ENCODE measurements at regions not wholly inside any gene's neighbourhood (a gene's known extent, or its start where the extent isn't known, plus 50 kb on each side); places are given as distances from the start of the nearest gene placed in this dataset.
"Not testable (repeated sequence)": the region's sequence is repeated elsewhere in the genome, so short reads cannot be mapped to it uniquely, and the experiment has no call there.

GRCh38 chrX:115408771-115409400 lies 119.4 kb downstream of the LUZP4 start:
- no peak for DNase-seq

- DNase-seq: no peak
Measured at GRCh38 chrX:115409551-115409950, 120.0 kb downstream of the LUZP4 start.

- DNase-seq: no peak
Measured at GRCh38 chrX:115410731-115411428, 121.4 kb downstream of the LUZP4 start.

- DNase-seq: no peak
Measured at GRCh38 chrX:115413246-115413878, 123.8 kb downstream of the LUZP4 start.

- DNase-seq: no peak
Measured at GRCh38 chrX:115419069-115419468, 129.6 kb downstream of the LUZP4 start.

- DNase-seq: no peak
Measured at GRCh38 chrX:115423086-115423485, 133.6 kb downstream of the LUZP4 start.

GRCh38 chrX:115425359-115425758 lies 135.6 kb upstream of the PLS3 start:
- DNase-seq: no peak

GRCh38 chrX:115427861-115428410 lies 133.0 kb upstream of the PLS3 start:
- no peak for DNase-seq

GRCh38 chrX:115434834-115435233 lies 126.1 kb upstream of the PLS3 start:
- not testable (repeated sequence) for DNase-seq

GRCh38 chrX:115437841-115438595 lies 123.0 kb upstream of the PLS3 start:
- DNase-seq: no peak

GRCh38 chrX:115448146-115448545 lies 112.8 kb upstream of the PLS3 start:
- no peak for DNase-seq

GRCh38 chrX:115449742-115450141 lies 111.2 kb upstream of the PLS3 start:
- DNase-seq: no peak

GRCh38 chrX:115452251-115452650 lies 108.7 kb upstream of the PLS3 start:
- no peak for DNase-seq

- no peak for DNase-seq
Measured at GRCh38 chrX:115459883-115460880, 100.8 kb upstream of the PLS3 start.

- DNase-seq: no peak
Measured at GRCh38 chrX:115462406-115462805, 98.6 kb upstream of the PLS3 start.

GRCh38 chrX:115467961-115468360 lies 93.0 kb upstream of the PLS3 start:
- no peak for DNase-seq

GRCh38 chrX:115472131-115472530 lies 88.8 kb upstream of the PLS3 start:
- no peak for DNase-seq

- no peak for DNase-seq
Measured at GRCh38 chrX:115486510-115486909, 74.5 kb upstream of the PLS3 start.

- no peak for DNase-seq
Measured at GRCh38 chrX:115487608-115488007, 73.4 kb upstream of the PLS3 start.

GRCh38 chrX:115490814-115491213 lies 70.2 kb upstream of the PLS3 start:
- DNase-seq: no peak

- DNase-seq: no peak
Measured at GRCh38 chrX:115491766-115492165, 69.2 kb upstream of the PLS3 start.

GRCh38 chrX:115493015-115493414 lies 68.0 kb upstream of the PLS3 start:
- DNase-seq: no peak

All from NCI-H345 (cell line).